A204.1 (cell line): ENCODE measurements at regions not wholly inside any gene's neighbourhood (a gene's known extent, or its start where the extent isn't known, plus 50 kb on each side); places are given as distances from the start of the nearest gene placed in this dataset.
"Not testable (repeated sequence)": the region's sequence is repeated elsewhere in the genome, so short reads cannot be mapped to it uniquely, and the experiment has no call there.

Experiments used
- FAIRE-seq: peaks from 2 replicates; lab custom pipeline; 2012; peaks lifted over from hg19 to GRCh38; lab: Jason Lieb, UNC

DNA sequence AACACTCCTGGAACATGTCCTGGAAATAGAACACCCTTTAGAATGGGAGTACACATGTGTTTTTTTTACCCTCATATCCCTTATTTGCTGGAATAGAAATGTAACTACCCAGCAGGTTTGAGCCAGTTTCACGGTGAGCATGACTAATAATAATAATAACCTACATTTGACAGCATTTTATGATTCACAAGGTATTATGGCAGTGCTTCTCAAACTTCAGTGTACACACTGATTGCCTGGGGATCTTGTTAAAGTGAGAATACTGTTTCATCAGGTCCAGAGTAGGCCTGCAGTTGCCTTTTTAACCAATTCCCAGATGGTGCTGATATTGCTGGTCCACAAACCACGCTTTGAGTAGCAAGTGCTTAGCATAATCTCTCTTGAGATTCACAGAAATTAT, 63.9 kb downstream of the NFKBIZ start:
- no peak for FAIRE-seq

- not testable (repeated sequence) for FAIRE-seq
These were observed 68.4 kb downstream of the NFKBIZ start for GRCh38 chr3:101917761-101918160.

- FAIRE-seq: not testable (repeated sequence)
These were observed 72.9 kb downstream of the NFKBIZ start for GRCh38 chr3:101922151-101922725.

DNA sequence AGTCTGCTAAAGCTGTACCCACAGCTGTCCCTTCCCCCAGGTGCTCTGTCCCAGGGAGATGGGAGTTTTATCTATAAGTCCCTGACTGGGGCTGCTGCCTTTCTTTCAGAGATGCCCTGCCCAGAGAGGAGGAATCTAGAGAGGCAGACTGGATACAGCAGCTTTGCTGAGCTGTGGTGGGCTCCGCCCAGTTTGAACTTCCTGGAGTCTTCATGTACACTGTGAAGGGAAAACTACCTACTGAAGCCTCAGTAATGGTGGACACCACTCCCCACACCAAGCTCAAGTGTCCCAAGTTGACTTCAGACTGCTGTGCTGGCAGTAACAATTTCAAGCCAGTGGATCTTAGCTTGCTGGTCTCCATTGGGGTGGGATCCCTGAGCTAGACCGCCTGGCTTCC, 75.3 kb downstream of the NFKBIZ start:
- FAIRE-seq: not testable (repeated sequence)

- not testable (repeated sequence) for FAIRE-seq
These were observed 75.8 kb downstream of the NFKBIZ start for GRCh38 chr3:101925124-101925523.

DNA sequence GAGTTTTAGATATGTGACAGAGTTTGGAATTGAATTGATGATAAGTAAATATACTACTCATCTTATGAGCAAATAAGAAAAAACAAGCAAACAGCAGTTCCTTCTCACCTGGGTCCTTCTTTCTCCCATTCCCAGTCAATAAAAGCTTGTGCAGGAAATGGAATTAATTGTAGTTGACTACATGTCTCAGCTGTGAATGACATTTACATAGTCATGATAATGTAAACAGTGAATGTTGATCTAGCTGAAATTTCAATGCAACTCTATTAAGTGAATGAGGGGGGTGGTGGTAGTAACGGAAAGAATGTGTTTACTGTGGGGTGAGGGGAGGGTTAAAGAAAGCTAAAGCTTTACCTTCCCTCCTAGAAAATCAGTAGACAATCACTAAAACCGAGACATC, 76.2 kb downstream of the NFKBIZ start:
- no peak for FAIRE-seq

- FAIRE-seq: no peak
These were observed 77.3 kb downstream of the NFKBIZ start for GRCh38 chr3:101926594-101927105.

- FAIRE-seq: no peak
These were observed 79.6 kb downstream of the NFKBIZ start for GRCh38 chr3:101928890-101929289.

GRCh38 chr3:101931081-101931480, 81.8 kb downstream of the NFKBIZ start:
- no peak for FAIRE-seq

GRCh38 chr3:101932326-101933068, 83.2 kb downstream of the NFKBIZ start:
- no peak for FAIRE-seq

GRCh38 chr3:101936419-101937356, 87.4 kb downstream of the NFKBIZ start:
- FAIRE-seq: no peak

DNA sequence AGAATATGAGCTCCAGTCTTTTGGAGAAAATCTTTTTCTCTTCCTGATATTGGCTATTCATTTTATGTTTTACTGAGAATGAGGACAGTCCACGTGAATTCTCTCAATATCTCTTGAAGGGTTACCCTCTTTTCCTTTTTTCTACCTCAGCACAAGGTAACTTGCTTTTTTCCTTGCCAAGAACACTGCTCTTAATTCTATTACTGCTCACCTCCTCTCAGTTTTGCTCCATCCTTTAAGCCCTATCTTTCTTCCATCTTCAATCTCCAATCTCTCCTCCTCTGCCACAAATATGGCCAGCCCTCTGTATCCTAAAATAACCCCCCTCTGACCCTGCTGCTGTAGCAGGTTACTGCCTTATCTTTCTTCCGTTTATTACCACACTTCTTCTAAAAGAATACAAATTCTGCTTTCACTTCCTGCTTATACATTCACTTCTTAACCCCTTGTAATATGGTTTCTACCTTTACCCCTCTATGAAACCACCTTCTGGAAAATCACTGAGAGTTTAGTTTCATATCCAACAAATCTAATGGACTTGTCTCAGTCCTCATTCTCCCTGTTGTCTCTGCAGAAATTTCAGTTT, 89.0 kb downstream of the NFKBIZ start:
- no peak for FAIRE-seq

- no peak for FAIRE-seq
These were observed 90.2 kb downstream of the NFKBIZ start for GRCh38 chr3:101939361-101940049.

GRCh38 chr3:101940521-101941317, 91.4 kb downstream of the NFKBIZ start:
- no peak for FAIRE-seq

DNA sequence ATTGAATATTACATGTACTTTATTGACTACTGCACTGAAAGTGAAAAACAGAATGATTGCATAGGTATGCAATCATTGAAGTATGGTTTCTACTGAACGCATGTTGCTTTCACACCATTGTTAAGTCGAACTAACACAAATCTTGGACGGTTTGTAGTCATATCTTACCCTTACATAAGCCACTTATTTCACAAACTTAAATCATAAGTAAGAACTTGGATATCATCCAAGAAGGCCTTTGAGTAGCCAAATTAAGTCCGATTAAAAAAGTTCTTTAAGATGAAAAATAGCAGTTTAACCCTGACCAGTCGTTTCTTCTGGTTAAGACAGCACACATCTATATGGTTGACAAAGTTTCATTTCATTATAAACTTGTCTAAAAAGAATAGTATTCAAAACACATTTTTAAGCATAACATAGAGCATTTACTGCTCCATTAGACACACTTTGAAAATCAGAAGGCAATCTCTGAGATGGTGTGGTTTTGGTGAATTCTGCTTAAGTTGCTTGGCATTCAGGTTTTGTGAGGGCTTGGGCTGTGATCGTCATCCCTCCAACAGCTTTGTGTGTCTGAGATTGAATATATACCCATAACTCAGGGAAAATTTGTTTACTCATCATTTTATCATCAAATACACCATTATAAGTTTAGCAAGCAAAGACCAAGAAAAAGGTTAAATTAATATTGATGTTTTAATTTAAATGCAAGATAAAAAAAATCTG, 92.2 kb downstream of the NFKBIZ start:
- FAIRE-seq: no peak

GRCh38 chr3:101942356-101942755, 93.0 kb downstream of the NFKBIZ start:
- no peak for FAIRE-seq

- no peak for FAIRE-seq
These were observed 93.7 kb downstream of the NFKBIZ start for GRCh38 chr3:101943029-101943428.

DNA sequence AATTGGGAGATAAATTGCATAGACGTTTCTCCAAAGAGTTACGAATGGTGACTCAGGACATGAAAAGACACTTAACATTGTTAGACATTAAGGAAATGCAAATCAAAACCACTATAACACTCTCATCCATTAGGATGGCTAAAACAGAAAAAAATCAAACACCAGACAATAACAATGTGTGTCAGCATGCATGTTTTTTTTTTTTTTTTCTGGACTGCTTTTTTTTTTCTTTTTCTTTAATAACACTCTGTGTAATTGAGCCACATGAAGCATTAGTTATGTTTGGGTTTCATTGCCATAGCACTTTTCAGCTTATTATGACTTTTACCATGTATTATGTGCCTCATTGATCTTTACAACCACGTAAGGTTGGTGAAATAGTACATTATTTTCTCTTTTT, 95.0 kb downstream of the NFKBIZ start:
- FAIRE-seq: no peak

DNA sequence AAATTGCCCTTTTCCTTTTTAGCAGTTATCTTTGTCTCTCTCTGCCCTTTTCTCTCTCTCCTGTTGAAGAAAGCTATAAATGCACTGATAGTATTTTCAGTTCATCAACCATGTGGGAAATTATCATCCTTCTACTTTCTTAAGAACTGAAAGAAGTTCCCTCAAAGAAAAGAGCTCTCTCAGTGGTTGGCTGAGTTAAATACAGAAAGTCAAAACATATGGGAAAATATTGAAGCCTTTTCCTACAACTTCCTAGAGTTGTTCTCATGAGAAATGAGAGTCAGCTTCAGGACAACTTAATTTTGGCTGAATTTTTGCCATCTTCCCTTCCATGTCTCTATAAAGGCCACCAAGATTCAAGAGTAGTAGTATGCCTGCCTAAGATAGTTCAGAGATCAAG, 96.7 kb downstream of the NFKBIZ start:
- FAIRE-seq: no peak

DNA sequence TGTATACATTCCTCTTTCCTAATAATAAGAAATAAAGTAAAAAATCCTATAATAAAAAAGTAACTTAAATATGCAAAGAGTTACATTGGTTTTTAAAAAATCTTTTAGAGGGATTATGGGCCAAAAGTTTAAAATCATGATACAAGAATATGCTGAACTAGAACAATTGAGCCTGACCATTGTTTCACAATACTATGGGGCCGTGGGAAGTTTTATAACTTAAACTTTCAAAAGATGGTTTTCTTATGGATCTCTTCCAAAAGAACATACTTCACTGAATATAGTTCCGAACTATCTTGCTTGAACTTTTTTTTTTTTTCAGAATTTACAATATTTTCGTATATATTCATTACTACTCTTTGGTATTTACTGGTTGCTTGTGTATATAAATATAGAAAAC, 97.6 kb downstream of the NFKBIZ start:
- peak; percentile 14 for FAIRE-seq
